Hematopoietic multipotent progenitor cell treated with erythropoietin and hydrocortisone succinate and interleukin-3 and kit ligand, for 6 days (in vitro differentiated cells): ENCODE measurements at regions not wholly inside any gene's neighbourhood (a gene's known extent, or its start where the extent isn't known, plus 50 kb on each side); places are given as distances from the start of the nearest gene placed in this dataset.
"Not testable (repeated sequence)": the region's sequence is repeated elsewhere in the genome, so short reads cannot be mapped to it uniquely, and the experiment has no call there.

Source experiments
- DNase-seq: peaks from one replicate; pipeline ENCODE4 v3.0.0-alpha.2; 2015

GRCh38 chr10:34058845-34059614 is 724.6 kb upstream of the NRP1 start:
- no peak for DNase-seq

- not testable (repeated sequence) for DNase-seq
Observed at GRCh38 chr10:34055410-34055985, 721.0 kb upstream of the NRP1 start.

GRCh38 chr10:34049887-34050286 is 715.4 kb upstream of the NRP1 start:
- no peak for DNase-seq

- DNase-seq: no peak
Observed at GRCh38 chr10:34049469-34049868, 715.0 kb upstream of the NRP1 start.

- no peak for DNase-seq
Observed at GRCh38 chr10:34047389-34047788, 712.9 kb upstream of the NRP1 start.

GRCh38 chr10:34046506-34047034 is 712.1 kb upstream of the NRP1 start:
- DNase-seq: no peak

GRCh38 chr10:34045571-34046190 is 711.2 kb upstream of the NRP1 start:
- no peak for DNase-seq

- DNase-seq: no peak
Observed at GRCh38 chr10:34041871-34042270, 707.4 kb upstream of the NRP1 start.

GRCh38 chr10:34037499-34037898 is 703.0 kb upstream of the NRP1 start:
- DNase-seq: no peak

GRCh38 chr10:34035241-34035790 is 700.8 kb upstream of the NRP1 start:
- not testable (repeated sequence) for DNase-seq

GRCh38 chr10:34033078-34033477 is 698.6 kb upstream of the NRP1 start:
- DNase-seq: no peak

GRCh38 chr10:34032564-34032963 is 698.1 kb upstream of the NRP1 start:
- no peak for DNase-seq

- no peak for DNase-seq
Observed at GRCh38 chr10:34031400-34031799, 696.9 kb upstream of the NRP1 start.

- no peak for DNase-seq
Observed at GRCh38 chr10:34029455-34029854, 695.0 kb upstream of the NRP1 start.

GRCh38 chr10:34028936-34029335 is 694.5 kb upstream of the NRP1 start:
- DNase-seq: no peak

GRCh38 chr10:34024693-34025425 is 690.4 kb upstream of the NRP1 start:
- no peak for DNase-seq

- no peak for DNase-seq
Observed at GRCh38 chr10:34024282-34024681, 689.8 kb upstream of the NRP1 start.

- no peak for DNase-seq
Observed at GRCh38 chr10:34022195-34022594, 687.7 kb upstream of the NRP1 start.

- DNase-seq: no peak
Observed at GRCh38 chr10:34018784-34019183, 684.3 kb upstream of the NRP1 start.

- no peak for DNase-seq
Observed at GRCh38 chr10:34018129-34018528, 683.7 kb upstream of the NRP1 start.

GRCh38 chr10:34017281-34017680 is 682.8 kb upstream of the NRP1 start:
- DNase-seq: no peak

GRCh38 chr10:34016576-34016975 is 682.1 kb upstream of the NRP1 start:
- DNase-seq: no peak

GRCh38 chr10:34015700-34016099 is 681.2 kb upstream of the NRP1 start:
- DNase-seq: no peak
